Natural killer cell treated with Interleukin-12 subunit alpha and Interleukin-12 subunit beta and Interleukin-15 and Interleukin-18, amount 100 ng/mL, for 72 hours (primary cell): ENCODE measurements at regions not wholly inside any gene's neighbourhood (a gene's known extent, or its start where the extent isn't known, plus 50 kb on each side); places are given as distances from the start of the nearest gene placed in this dataset.

ENCODE experiments used
- ATAC-seq, 2 donors: fragments of 150-1000 bp; cut with Tn5 transposase in 1 of 2; sonication (Bioruptor Pico), chemical (Tn5 transposase) in 1 of 2; 2 replicates each; pipeline ENCODE4 v1.10.0; 2021
- DNase-seq: peaks from one replicate; pipeline ENCODE4 v3.0.0; 2022; ENCODE audit warnings: low spot score
- H3K27ac Mint-ChIP-seq, 2 donors: 1 replicate in 1 of 2; 2 replicates in 1 of 2; pipeline ENCODE4 v1.8.0; 2022; ENCODE audit warnings: mixed read lengths in 2 of 2, mild to moderate bottlenecking in 1 of 2, moderate library complexity in 1 of 2
- H3K27me3 Mint-ChIP-seq, 2 donors: 1 replicate in 1 of 2; 2 replicates in 1 of 2; pipeline ENCODE4 v1.8.0; 2022; ENCODE audit warnings: mixed read lengths in 2 of 2
- H3K36me3 Mint-ChIP-seq: one replicate; pipeline ENCODE4 v1.8.0; 2022; ENCODE audit warnings: mixed read lengths
- H3K4me1 Mint-ChIP-seq, 2 donors: 1 replicate in 1 of 2; 2 replicates in 1 of 2; pipeline ENCODE4 v1.8.0; 2022; ENCODE audit warnings: low read depth in 2 of 2, mixed read lengths in 2 of 2, mild to moderate bottlenecking in 1 of 2
- H3K4me3 Mint-ChIP-seq: one replicate; pipeline ENCODE4 v1.8.0; 2022; ENCODE audit warnings: mixed read lengths
- H3K9me3 Mint-ChIP-seq: 2 replicates; pipeline ENCODE4 v1.8.0; 2022; ENCODE audit warnings: mixed read lengths

DNA sequence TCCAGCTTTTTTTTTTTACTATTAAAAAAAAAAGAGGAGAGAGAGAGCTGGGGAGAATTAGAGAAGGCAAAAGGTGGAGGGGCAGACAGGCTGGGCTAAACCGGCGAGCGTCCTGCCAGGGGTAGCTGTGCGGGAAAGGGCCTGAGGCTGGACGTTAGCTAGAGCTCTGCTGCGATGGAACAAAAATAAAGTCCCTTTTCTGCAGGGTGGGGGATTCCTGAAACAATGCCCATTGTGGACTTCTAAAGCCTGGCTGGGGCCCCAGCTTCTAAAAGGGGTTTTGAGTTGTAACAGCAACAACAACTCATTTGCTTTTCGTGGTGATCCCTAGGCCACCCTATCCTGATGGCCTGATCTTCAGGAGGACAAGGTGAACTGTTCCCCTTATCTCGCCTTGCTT lies 311.7 kb downstream of the FBXW7 start:
- H3K9me3 Mint-ChIP-seq: no peaks in the 10 kb centered on the region
- H3K4me3 Mint-ChIP-seq: no peak overlapping the region
- no peak overlapping the region for H3K27ac Mint-ChIP-seq

DNA sequence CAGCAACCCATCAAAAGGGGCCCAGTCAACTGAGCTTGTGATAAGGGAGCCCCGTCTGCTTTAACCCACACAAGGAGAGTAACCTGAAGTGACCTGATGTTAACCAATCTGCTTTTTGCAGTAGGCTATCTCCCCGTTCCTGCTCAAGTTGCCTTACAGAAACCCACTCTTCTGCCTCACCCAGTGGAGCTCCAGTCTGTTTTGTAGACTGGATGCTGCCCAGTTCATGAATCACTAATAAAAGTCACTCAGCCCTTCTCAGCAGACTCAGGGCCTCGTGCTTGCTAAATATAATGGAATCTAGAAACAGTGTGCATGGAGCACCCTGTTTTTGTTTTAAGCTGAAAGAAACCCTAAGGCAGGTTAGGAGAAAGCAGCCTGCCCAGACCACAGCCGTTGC lies 312.3 kb downstream of the FBXW7 start:
- Mint-ChIP-seq H3K27me3 (no peaks in the 10 kb centered on the region), H3K27ac (no peak overlapping the region), H3K4me1 (no peaks in the 10 kb centered on the region), H3K4me3 (no peak overlapping the region), H3K36me3 (no peaks in the 10 kb centered on the region), H3K9me3 (no peaks in the 10 kb centered on the region)
- DNase-seq (no peak), ATAC-seq (no peak)

More for the DNA sequence above, 311.7 kb downstream of the FBXW7 start:
- Mint-ChIP-seq H3K27me3 (no peaks in the 10 kb centered on the region), H3K36me3 (no peaks in the 10 kb centered on the region), H3K4me1 (no peaks in the 10 kb centered on the region)
- DNase-seq: no peak
- ATAC-seq: no peak

- no peak overlapping the region for H3K27ac Mint-ChIP-seq
- H3K27me3 Mint-ChIP-seq: no peaks in the 10 kb centered on the region
- no peak for ATAC-seq
- H3K36me3 Mint-ChIP-seq: no peaks in the 10 kb centered on the region
- no peaks in the 10 kb centered on the region for H3K4me1 Mint-ChIP-seq
- no peak for DNase-seq
- H3K9me3 Mint-ChIP-seq: no peaks in the 10 kb centered on the region
- no peak overlapping the region for H3K4me3 Mint-ChIP-seq
Observed at GRCh38 chr4:152221816-152222516, 313.9 kb downstream of the FBXW7 start.

GRCh38 chr4:152220201-152220666 lies 315.7 kb downstream of the FBXW7 start:
- H3K9me3 Mint-ChIP-seq: no peaks in the 10 kb centered on the region
- no peak overlapping the region for H3K4me3 Mint-ChIP-seq
- no peak overlapping the region for H3K27ac Mint-ChIP-seq
- no peak for ATAC-seq
- DNase-seq: no peak
- H3K27me3 Mint-ChIP-seq: no peaks in the 10 kb centered on the region
- H3K36me3 Mint-ChIP-seq: peaks cover 6% of the 10 kb centered on the region
- no peaks in the 10 kb centered on the region for H3K4me1 Mint-ChIP-seq

GRCh38 chr4:152218576-152218975 lies 317.3 kb downstream of the FBXW7 start:
- Mint-ChIP-seq H3K4me3 (no peak overlapping the region), H3K9me3 (no peaks in the 10 kb centered on the region), H3K27me3 (peaks cover 1 to 3% of the 10 kb centered on the region in 2 donors), H3K36me3 (peaks cover 13% of the 10 kb centered on the region), H3K27ac (no peak overlapping the region), H3K4me1 (no peaks in the 10 kb centered on the region)
- no peak for DNase-seq
- ATAC-seq: no peak

DNA sequence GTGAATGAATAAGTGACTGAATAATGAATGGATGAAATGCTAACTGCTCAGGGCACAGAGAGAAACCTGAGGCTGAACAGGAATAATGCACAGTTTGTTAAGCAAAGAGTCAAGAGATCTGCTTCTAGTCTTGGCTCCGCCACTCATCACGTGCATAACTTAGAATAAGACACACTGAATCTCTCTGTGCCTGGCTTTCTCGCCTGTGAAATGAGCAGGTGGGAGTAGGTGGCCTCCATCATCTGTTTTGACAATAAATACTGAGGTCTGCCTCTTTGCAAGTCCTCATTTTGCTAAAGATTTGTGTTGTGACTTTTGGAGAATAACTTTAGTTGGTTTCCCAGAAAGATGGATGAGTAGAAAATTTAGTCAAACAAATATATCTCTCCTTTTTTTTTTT lies 318.0 kb downstream of the FBXW7 start:
- Mint-ChIP-seq H3K27ac (no peak overlapping the region), H3K36me3 (peaks cover 17% of the 10 kb centered on the region)

GRCh38 chr4:152211936-152212653 lies 323.8 kb downstream of the FBXW7 start:
- Mint-ChIP-seq H3K4me3 (no peak overlapping the region), H3K9me3 (no peaks in the 10 kb centered on the region)

More for the DNA sequence above, 318.0 kb downstream of the FBXW7 start:
- no peaks in the 10 kb centered on the region for H3K9me3 Mint-ChIP-seq
- no peak overlapping the region for H3K4me3 Mint-ChIP-seq
- no peak for ATAC-seq
- H3K27me3 Mint-ChIP-seq: peaks cover 5 to 10% of the 10 kb centered on the region in 2 donors
- no peak for DNase-seq
- no peaks in the 10 kb centered on the region for H3K4me1 Mint-ChIP-seq

GRCh38 chr4:152209772-152210493 lies 326.0 kb downstream of the FBXW7 start:
- DNase-seq: no peak
- no peak for ATAC-seq
- Mint-ChIP-seq H3K4me3 (no peak overlapping the region), H3K27me3 (peaks cover 22 to 36% of the 10 kb centered on the region in 2 donors), H3K36me3 (peaks cover 8% of the 10 kb centered on the region), H3K4me1 (no peaks in the 10 kb centered on the region), H3K27ac (no peak overlapping the region), H3K9me3 (no peaks in the 10 kb centered on the region)

More at GRCh38 chr4:152211936-152212653, 323.8 kb downstream of the FBXW7 start:
- Mint-ChIP-seq H3K36me3 (peaks cover 17% of the 10 kb centered on the region), H3K27ac (no peak overlapping the region), H3K4me1 (no peaks in the 10 kb centered on the region), H3K27me3 (peaks cover 19 to 29% of the 10 kb centered on the region in 2 donors)
- DNase-seq: no peak
- no peak for ATAC-seq

DNA sequence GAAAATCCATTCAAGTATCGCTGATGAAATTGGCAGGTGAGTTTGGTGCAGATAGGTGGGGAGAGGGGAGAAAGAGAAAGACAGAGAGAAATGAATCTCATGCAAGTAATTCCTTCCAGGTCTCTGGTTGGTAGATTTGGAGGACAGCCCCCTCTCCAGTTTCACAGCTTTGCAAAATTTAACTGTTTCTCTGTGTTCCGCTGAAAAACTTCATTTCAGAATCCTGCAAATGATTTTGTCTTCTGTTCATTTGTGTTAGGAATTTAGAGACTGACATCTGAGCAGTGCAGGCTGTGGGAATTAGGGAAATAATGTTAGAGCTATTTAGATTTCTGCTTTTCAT lies 328.5 kb downstream of the FBXW7 start:
- Mint-ChIP-seq H3K36me3 (no peaks in the 10 kb centered on the region), H3K4me1 (no peaks in the 10 kb centered on the region), H3K27me3 (peaks cover 19 to 34% of the 10 kb centered on the region in 2 donors), H3K27ac (no peak overlapping the region), H3K4me3 (no peak overlapping the region), H3K9me3 (no peaks in the 10 kb centered on the region)
- no peak for DNase-seq
- ATAC-seq: no peak

GRCh38 chr4:152206646-152207377 lies 329.1 kb downstream of the FBXW7 start:
- H3K27ac Mint-ChIP-seq: no peak overlapping the region
- peaks cover 17 to 34% of the 10 kb centered on the region in 2 donors for H3K27me3 Mint-ChIP-seq
- no peaks in the 10 kb centered on the region for H3K4me1 Mint-ChIP-seq
- ATAC-seq (no peak), DNase-seq (no peak)
- H3K4me3 Mint-ChIP-seq: no peak overlapping the region
- H3K36me3 Mint-ChIP-seq: no peaks in the 10 kb centered on the region
- no peaks in the 10 kb centered on the region for H3K9me3 Mint-ChIP-seq

DNA sequence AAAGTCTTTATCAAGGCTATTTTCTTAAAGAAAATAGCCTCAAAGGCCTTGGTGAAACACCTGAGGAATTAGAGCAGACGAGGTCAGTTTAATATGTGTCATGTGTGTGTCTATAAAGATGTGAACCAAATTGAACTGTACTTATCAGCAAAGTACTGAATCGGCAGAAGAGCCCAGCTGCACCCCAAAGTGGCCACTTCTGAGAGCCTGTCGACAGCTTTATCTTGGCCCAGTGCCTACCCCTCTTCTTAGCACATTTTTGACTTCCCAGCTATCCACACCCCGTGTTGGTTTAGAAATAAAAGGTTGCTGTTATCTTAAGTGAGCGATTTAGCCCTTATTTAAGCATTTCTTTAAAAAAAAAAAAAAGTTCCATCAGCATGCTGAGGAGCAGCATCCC lies 329.7 kb downstream of the FBXW7 start:
- Mint-ChIP-seq H3K27ac (no peak overlapping the region), H3K4me3 (no peak overlapping the region), H3K36me3 (no peaks in the 10 kb centered on the region), H3K9me3 (no peaks in the 10 kb centered on the region), H3K4me1 (no peaks in the 10 kb centered on the region), H3K27me3 (peaks cover 17 to 34% of the 10 kb centered on the region in 2 donors)
- no peak for DNase-seq
- ATAC-seq: no peak

DNA sequence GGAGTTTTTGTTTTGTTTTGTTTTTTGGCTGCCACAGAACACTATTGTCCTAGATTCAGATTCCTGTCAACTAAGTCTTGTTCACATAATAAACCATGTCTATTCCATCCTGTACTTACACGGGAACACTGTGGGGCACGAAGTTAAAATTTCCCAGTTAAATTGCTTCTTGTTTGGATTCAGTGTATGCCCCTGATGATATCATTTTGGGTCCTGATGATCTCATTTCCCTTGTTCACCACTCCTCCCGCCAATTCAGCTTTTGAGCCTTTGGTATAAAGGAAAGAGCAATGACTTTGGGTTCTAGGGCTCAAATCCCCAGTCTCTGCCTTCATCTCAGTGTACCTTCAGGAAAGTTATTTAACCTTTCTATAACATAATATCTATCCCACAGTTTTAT lies 333.5 kb downstream of the FBXW7 start:
- no peaks in the 10 kb centered on the region for H3K9me3 Mint-ChIP-seq
- H3K4me3 Mint-ChIP-seq: no peak overlapping the region
- no peaks in the 10 kb centered on the region for H3K36me3 Mint-ChIP-seq
- ATAC-seq (no peak), DNase-seq (no peak)
- no peaks in the 10 kb centered on the region for H3K4me1 Mint-ChIP-seq
- no peak overlapping the region for H3K27ac Mint-ChIP-seq
- H3K27me3 Mint-ChIP-seq: peaks cover 5 to 15% of the 10 kb centered on the region in 2 donors

GRCh38 chr4:152200511-152201333 lies 335.2 kb downstream of the FBXW7 start:
- no peak overlapping the region for H3K4me3 Mint-ChIP-seq
- H3K36me3 Mint-ChIP-seq: no peaks in the 10 kb centered on the region
- no peak for ATAC-seq
- H3K27ac Mint-ChIP-seq: no peak overlapping the region
- no peak for DNase-seq
- H3K4me1 Mint-ChIP-seq: no peaks in the 10 kb centered on the region
- no peaks in the 10 kb centered on the region for H3K9me3 Mint-ChIP-seq
- peaks cover 3 to 12% of the 10 kb centered on the region in 2 donors for H3K27me3 Mint-ChIP-seq
